HG03066 (cell line): ENCODE measurements at regions not wholly inside any gene's neighbourhood (a gene's known extent, or its start where the extent isn't known, plus 50 kb on each side); places are given as distances from the start of the nearest gene placed in this dataset.
"Not testable (repeated sequence)": the region's sequence is repeated elsewhere in the genome, so short reads cannot be mapped to it uniquely, and the experiment has no call there.

Experiments
- ATAC-seq: cut with Tn5 transposase; IDR thresholded peaks from one replicate; pipeline ENCODE4 v1.9.1; 2021; ENCODE audit warnings: low read depth; ENCODE audit not compliant: unreplicated experiment

DNA sequence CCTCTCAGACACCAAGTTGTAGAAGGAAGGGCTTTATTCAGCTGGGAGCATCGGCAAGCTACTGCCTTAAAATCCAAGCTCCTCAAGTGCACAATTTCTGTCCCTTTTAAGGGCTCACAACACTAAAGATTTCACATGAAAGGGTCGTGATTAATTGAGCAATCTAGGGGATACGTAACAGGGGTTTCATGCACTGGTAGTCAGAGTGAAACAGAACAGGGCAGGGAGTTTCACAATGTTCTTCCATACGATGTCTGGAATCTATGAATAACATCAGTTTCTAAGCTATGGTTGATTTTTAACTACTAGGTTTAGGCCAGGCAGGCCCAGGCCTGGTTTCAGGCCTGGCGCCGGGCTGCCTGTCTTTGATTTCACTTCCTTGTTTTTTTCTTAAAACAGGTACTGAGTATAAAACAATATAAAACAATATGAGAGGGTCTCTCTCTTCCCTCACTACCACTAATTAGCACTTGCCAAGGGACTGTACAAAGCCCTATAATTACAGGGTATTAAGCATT, 315.4 kb downstream of the NAF1 start:
- ATAC-seq, result not testable (repeated sequence)

DNA sequence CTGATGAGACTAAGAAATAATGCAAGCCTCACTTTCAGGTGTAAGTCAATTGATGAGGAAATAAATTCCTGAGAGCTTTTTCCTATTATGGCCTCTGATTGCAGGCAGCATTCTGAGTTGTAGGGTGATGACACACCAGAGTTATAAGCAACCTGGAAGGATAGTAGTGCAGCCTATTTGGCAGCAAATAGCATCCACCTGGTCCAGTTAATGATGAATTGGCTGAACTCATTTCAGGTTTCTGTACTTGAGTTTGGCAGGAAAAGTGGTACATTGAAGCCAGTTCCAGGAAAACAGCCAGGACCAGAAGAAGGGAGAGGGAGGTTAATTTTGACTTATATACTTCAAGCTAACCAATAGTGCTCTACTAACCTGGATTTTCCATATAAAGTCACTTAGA, 316.8 kb downstream of the NAF1 start:
- no peak for ATAC-seq

DNA sequence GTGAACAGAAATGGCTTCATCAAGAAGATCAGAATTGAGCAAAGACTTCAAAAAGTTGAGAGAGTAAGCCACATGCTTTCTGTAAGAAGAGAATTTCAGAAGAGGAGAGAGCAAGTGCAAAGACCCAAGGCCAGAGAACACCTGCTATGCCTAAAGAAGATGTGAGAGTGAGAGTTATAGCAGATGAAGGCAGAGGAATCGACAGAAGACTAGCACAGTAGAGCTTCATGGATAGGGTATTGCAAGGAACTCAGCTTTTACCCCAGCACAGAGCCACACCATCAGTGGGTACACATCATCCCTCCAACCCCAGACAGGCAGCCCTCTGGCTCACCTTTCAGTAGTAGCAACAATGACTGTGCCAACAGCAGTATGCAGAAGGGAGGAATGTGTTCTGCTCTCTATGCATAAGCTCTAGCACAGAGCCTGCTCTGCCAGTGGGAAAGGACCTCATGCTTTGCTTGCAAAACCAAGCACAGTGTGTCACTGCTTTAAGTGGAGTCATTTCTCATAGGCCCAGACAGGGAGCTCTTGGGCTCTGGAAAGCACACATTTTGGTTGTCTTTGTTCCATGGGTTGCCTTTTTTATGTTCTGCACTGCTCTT, 318.6 kb downstream of the NAF1 start:
- peak; percentile 61 for ATAC-seq

DNA sequence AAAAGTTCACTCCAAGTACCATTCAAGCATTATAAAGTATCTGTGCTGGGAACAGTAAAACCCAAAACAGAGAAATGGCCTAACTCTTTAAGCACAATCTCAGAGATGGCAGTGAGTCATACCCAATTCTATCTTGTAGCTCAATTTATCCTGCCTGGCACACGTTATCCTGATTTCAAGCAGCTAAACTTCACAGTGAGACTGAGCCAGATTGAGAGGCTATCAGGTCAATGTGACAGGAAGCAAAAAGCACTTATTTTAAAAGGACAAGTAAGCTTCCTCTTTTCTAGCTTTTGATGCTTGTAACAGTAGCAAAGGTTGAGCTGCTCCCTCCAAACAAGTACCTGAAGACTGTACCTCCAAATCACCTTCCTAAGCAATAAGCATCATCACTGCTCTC, 324.9 kb downstream of the NAF1 start:
- ATAC-seq, result no peak

DNA sequence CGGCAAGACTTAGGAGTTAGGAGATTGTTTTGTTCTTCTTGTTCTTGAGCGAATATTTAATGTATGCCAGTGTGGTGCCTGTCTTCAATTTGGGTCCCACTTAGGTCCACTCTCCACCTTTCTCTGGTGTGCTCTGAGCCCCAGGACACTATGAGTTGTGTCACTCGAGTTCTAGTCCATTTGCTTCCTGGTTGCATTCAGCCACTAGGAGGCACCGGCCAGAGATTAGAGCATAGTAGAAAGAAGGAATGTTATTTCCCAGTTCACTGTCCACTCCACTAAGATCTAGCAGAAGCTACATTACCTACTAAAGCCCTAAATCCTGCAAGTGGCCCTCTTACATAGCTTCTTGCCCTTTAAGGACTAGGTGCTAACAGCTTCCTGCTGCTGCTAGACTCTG, 326.9 kb downstream of the NAF1 start:
- no peak for ATAC-seq

DNA sequence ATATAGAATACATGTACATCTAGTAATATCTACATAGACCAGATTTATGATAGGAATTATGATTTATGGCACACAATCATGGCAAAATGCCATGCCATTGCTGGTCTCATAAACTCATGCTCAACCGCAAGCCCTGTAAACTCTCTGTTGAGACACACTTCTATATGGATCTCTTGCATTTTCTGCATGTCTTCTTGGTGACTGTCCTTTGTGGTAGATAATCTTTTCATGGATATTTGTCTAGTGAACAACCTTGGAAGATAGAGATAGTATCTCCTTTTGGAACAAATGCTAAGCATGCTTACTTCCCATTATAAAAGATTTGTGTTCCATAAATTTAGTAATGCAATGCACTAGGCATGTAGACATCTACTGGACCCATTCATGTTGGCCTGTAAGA, 328.0 kb downstream of the NAF1 start:
- no peak for ATAC-seq

DNA sequence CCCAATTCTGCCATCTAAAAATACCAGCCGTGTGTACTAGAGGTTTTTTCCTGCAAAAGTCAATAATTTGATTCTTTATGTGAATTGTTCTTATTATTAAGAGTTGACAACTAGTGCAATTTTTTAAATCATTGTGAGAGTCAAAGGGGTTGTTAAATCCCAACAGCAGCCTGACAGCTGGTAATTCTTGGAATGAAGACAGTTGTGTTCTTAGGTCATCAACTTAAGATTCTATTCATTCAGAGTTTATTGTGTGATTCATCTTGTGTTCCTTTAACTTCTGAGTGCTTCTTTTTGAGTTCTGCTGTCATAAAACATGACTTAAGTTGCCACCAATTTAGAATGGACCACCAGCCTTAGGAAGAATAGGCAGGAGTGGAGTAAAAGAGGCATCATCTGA, 329.0 kb downstream of the NAF1 start:
- no peak for ATAC-seq

DNA sequence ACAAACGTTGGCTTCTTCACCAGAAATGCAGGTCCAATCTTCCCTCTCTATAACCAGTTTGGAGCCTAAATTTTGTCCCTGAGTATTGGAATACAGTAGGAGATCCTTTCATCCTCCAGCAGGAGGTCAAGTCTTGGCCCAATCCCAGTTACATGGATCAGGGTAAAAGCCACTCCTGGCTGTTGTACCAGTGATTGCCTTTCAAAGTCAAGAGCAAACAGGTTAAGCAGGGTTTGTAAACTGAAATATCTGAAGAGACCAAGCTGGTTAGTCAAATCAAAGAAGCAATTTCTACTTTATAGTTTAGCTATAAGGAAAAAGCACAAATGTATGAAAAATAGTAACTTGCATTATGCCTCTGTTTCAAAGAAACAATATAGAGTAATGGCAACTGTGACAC, 329.4 kb downstream of the NAF1 start:
- no peak for ATAC-seq

DNA sequence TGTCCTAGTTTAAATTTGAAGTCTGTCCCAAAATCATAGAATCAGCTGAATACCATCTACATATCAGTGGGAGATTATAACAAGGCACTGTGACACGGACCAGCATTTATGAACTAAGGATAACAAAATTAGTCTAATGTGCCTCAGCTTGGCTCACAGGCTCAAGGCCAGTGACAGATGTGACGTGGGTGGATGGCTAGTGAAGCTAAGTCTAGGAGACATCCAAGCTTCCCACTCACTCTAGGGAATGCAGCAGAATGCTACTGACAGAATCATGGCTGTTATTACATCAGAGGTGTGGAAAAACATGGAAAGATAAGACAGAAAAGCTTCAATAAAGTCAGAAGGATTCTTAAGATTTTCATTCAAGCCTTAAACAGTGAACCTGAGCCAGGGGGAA, 329.9 kb downstream of the NAF1 start:
- no peak for ATAC-seq

DNA sequence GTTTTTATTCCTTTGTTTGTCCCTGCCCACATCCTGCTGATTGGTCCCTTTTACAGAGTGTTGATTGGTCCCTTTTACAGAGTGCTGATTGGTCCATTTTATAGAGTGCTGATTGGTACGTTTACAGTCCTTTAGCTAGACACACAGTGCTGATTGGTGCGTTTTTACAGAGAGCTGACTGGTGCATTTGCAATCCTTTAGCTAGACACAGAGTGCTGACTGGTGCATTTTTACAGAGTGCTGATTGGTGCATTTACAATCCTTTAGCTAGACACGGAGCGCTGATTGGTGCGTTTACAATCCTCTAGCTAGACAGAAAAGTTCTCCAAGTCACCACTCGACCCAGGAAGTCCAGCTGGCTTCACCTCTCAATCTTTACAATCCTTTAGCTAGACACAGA, 330.4 kb downstream of the NAF1 start:
- not testable (repeated sequence) for ATAC-seq

DNA sequence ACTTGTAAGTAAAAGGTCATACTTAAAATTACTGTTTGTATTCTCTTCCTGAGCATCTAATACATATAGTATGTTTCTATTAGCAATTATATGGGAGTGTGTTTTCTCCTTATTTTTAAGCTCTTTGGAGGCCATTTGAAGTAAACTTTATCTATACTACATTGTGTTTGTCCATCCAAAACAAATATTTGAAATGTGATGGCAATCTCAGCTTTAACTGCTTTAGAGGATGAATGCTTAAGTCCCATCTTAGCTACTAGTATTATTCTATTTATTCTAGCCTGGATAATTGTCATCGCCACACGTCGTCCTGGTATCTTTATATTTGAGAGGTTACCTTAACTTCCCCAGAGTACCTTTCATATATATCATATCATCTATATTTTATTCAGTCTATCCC, 335.8 kb downstream of the NAF1 start:
- ATAC-seq, result no peak

DNA sequence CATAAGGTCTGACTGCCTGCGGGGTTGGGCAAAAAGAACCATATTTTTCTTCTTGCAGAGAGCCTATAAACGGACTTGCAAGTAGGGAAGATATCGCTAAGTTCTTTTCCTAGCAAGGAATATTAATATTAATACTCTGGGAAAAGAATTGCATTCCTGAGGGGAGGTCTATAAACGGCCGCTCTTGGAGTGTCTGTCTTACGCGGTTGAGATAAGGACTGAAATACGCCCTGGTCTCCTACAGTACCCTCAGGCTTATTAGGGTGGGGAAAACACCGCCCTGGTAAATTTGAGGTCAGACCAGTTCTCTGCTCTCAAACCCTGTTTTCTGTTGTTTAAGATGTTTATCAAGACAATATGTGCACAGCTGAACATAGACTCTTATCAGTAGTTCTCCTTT, 349.3 kb downstream of the NAF1 start:
- not testable (repeated sequence) for ATAC-seq

DNA sequence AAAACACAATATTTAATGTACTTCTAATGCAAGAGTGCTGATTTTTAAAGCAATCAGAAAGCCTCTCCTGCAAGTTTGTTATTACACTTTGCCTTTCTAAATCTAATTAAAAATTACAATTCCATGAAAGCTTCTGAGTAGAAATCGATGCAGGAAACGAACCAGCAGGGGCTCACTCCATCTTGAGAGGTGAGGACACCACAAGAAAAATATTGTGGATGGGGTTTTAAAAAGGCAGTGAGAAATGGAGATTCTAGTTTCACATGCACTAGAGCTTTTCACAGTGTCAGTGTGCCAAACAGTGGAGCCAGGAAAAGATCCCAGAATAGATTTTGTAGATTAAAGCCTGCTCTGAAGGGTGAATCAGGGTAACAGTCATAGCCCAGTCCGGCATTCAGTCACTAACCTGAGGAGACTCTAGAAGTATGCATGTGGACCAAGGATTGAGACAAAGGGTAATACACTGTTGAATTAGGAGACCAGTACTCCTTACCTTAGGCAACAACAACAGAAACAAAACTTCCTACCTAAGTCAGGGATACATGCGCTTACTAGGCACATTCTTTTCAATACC, 362.3 kb downstream of the NAF1 start:
- no peak for ATAC-seq

DNA sequence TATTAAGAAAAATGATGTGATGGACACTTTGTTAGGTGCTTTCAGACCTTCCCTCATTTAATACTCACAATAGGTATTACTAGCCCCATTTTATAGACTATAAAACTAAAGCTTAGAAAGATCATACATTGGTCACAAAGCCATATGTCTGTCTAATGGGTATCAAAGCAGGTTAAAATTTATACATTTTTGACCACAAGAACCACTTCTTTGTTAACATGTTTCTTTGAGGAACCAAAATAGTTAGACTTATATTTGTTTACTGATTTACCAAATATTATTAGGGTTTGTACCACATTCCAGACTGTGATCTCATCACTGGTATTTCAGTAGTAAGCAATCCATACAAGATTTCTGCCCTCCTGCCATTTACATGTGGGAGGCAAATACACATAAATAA, 363.3 kb downstream of the NAF1 start:
- ATAC-seq, result no peak

DNA sequence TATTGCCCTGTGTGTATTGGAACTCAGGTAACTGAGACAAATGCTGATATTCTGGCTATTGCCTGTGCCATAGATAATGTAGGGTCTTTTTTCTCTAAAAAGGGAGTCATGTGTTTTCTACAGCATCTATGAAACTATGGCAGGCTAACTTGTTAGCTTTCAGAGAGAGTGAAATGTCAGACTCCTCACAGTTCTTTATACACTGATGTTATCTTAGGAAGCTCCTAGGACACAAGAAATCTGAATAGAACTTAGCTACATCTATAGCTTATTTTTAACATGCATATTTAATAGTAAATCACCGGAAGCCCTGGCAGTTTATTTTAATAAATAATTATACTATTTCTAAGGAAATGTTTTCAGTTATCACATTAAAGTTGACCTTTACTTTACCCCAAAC, 369.6 kb downstream of the NAF1 start:
- no peak for ATAC-seq

DNA sequence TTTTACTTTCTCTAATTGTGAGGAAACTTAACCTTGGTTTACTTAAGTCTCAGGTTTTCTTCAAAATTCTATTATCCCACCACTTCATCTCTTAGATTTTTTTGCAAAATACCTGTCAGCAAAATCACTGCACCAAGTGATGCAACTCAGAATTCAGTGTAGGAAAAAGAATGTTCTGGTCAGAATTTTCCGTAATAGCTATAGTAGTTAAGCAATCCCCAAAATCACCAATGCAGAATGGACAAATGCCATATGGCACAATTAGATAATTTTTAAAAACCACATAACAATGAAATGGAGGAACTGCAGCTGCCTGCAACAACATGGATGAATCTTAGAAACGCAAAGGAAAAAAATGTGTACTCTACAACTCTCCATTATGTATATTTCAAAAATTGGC, 373.1 kb downstream of the NAF1 start:
- no peak for ATAC-seq

DNA sequence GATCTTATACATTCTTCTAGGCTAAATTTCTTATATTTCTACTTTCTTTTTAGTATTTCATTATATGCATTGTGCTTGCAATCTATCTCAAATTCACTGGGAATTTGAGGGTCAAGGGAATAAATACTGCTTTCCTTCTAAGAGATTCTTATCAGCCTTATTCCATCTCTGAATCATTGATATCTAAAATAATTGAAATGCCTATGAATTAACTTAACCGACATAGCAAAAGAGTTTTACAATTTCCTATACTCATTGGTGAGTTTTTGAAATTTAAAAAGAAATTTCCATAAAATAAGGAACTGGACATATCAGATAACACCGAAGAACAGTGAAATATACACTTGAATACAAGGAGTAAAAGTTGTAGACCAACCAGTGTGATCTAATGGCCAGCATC, 373.7 kb downstream of the NAF1 start:
- no peak for ATAC-seq

DNA sequence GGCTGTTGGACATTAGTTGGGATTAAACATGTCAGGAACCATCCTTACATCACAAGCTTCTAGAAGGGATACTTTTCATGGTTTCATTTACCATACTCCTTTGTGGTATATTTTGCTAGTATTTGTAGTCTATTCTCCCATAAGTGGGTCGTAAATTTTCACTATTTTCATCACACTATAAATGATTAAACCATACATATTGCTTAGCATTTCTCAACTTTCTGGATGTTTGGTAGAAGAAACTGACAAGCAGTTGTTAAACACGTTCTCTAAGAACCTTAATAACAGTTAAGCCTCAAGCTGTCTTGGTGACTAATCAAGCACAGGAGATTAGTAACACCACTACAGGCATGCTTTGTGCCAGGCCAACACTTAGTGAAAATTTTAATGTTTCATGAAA, 375.5 kb downstream of the NAF1 start:
- no peak for ATAC-seq

DNA sequence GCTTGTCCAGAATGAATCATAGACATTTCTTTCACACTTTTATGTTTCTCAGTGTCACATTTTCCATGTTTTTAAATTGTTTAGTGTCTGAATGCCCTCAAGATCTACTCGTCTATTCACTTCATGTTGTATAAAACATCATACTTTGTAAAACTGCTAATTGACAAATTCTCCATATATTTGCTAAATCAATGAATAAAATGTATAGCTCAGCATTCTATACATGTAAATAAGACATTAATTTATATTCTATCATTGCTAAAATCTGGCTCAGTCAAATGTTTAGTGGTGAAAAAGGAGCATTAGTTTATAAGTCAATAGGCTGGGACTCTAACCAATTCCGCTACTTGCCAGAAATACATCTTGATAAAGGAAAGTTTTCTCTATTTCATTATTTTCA, 379.6 kb downstream of the NAF1 start:
- ATAC-seq, result no peak

DNA sequence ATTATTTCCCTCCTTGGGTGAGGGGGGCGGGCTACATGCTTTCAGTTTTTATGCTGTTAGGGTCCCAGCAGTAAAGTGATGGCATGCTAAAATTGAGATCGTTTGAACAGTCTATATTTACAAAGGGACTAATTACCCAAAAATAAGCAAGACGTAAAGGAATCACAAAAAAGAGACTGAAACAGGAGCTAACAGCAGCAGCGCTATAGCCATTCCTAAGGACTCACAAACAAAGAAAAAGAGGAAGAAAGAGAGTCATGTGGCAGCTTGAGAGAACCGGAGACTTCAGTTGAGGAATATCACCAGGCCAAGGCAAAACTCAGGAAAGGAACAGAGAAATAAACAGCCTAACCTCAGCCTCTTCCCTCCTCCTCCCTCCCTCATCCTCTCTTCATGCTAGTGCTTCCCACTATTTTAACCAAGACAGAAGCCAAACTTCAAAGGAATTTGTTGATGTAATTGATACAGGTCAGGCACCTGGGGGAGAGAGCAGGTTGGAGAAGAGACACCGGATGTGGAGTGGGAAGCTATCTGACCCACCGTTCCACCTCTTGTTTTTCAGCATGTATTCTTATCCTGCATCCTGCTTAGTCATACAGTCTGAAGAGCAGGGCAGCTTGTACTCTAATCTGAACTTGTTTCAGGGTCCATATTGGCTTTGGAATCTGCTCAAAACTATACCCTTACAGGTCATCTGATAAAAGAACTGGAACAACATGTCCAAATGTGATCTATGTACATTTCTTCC, 383.7 kb downstream of the NAF1 start:
- ATAC-seq, result no peak

DNA sequence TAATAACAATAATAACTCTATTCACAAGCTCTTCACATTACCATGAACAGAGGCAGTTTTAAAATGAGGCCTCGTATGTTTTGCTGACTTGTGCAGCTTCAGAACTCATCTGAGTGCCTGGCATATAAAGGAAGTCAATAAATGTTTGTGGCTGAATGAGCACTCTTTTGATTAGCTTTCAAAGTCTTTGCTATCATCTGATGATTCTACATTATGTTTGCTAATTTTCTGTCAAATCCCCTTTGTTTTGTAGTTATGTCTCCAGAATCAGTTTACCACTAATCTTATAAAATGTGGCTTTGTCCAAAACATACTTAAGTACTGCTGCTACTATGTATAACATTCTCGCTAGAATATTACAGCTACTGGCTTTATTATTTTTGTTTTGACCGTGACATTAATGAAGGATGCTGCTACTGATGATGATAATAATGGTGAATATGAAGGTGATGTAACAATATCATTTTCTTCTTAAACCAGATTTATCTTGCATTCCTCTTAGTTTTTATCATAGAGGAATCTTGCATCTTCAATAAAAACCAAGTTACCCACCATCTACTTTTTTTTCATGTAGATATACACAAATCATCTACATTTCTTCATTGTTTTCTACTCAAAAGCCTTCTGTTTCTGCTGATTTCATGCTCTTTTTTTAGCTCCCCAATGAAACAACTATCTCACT, 384.5 kb downstream of the NAF1 start:
- ATAC-seq, result no peak
